Neuronal stem cell (in vitro differentiated cells): ENCODE measurements at regions not wholly inside any gene's neighbourhood (a gene's known extent, or its start where the extent isn't known, plus 50 kb on each side); places are given as distances from the start of the nearest gene placed in this dataset.

Experiments
- DNase-seq: peaks from one replicate; pipeline ENCODE4 v3.0.0-alpha.2; 2013; ENCODE audit warnings: low spot score
- H2AFZ ChIP-seq: one replicate; pipeline ENCODE4 v1.6.1; 2013; ENCODE audit warnings: mild to moderate bottlenecking, low read length, inconsistent platforms
- H2AK5ac ChIP-seq: 2 replicates; pipeline ENCODE4 v1.6.1; 2013; ENCODE audit warnings: low read depth, mild to moderate bottlenecking, inconsistent platforms, low read length, moderate library complexity, mixed read lengths
- H2BK120ac ChIP-seq: 2 replicates; pipeline ENCODE4 v1.6.1; 2013; ENCODE audit warnings: low read depth, mild to moderate bottlenecking, inconsistent platforms, low read length, moderate library complexity, mixed read lengths
- H2BK12ac ChIP-seq: one replicate; pipeline ENCODE4 v1.6.1; 2013; ENCODE audit warnings: low read length, inconsistent platforms
- H2BK15ac ChIP-seq: 2 replicates; pipeline ENCODE4 v1.6.1; 2013; ENCODE audit warnings: mild to moderate bottlenecking, low read length, inconsistent platforms, mixed read lengths
- H2BK5ac ChIP-seq: one replicate; pipeline ENCODE4 v1.6.1; 2013; ENCODE audit warnings: inconsistent platforms, mild to moderate bottlenecking, low read length, moderate library complexity
- H3K14ac ChIP-seq: one replicate; pipeline ENCODE4 v1.6.1; 2013; ENCODE audit warnings: low read length, inconsistent platforms
- H3K18ac ChIP-seq: 2 replicates; pipeline ENCODE4 v1.6.1; 2013; ENCODE audit warnings: low read length, inconsistent platforms
- H3K23ac ChIP-seq: 2 replicates; pipeline ENCODE4 v1.6.1; 2013; ENCODE audit warnings: low read depth, mild to moderate bottlenecking, mixed read lengths, low read length, inconsistent platforms; ENCODE audit not compliant: poor library complexity
- H3K27ac ChIP-seq: replicated peaks from 3 replicates; pipeline ENCODE4 v1.5.1; 2013; ENCODE audit warnings: low read length, inconsistent platforms
- H3K27me3 ChIP-seq, 3 experiments: 2 replicates each; pipeline ENCODE4 v1.6.1; 2013; ENCODE audit warnings: low read length in 3 of 3, mild to moderate bottlenecking in 2 of 3, inconsistent platforms in 1 of 3, low read depth in 1 of 3, mixed read lengths in 1 of 3, moderate library complexity in 1 of 3; ENCODE audit not compliant: control insufficient read depth in 3 of 3, insufficient read depth in 3 of 3
- H3K36me3 ChIP-seq, 2 donors: replicated peaks in 1 of 2; 2 replicates each; pipeline ENCODE4 v1.6.1; 2013; ENCODE audit warnings: low read length in 2 of 2; ENCODE audit not compliant: control insufficient read depth in 2 of 2, insufficient read depth in 2 of 2
- H3K4ac ChIP-seq: 2 replicates; pipeline ENCODE4 v1.6.1; 2013; ENCODE audit warnings: inconsistent platforms, mild to moderate bottlenecking, low read length, moderate library complexity
- H3K4me1 ChIP-seq, 2 donors: 1 replicate in 1 of 2; 2 replicates in 1 of 2; pipeline ENCODE4 v1.6.1; 2013; ENCODE audit warnings: low read length in 2 of 2, low read depth in 1 of 2; ENCODE audit not compliant: control insufficient read depth in 2 of 2, insufficient read depth in 1 of 2
- H3K4me2 ChIP-seq: one replicate; pipeline ENCODE4 v1.6.1; 2013; ENCODE audit warnings: mild to moderate bottlenecking, low read length, inconsistent platforms; ENCODE audit not compliant: insufficient read depth, poor library complexity, severe bottlenecking
- H3K4me3 ChIP-seq, 2 donors: 2 replicates each; pipeline ENCODE4 v1.5.1; 2013; ENCODE audit warnings: low read length in 2 of 2, mild to moderate bottlenecking in 2 of 2, inconsistent platforms in 1 of 2, moderate library complexity in 1 of 2
- H3K79me1 ChIP-seq: one replicate; pipeline ENCODE4 v1.6.1; 2013; ENCODE audit warnings: low read depth, mild to moderate bottlenecking, inconsistent platforms, low read length, moderate library complexity
- H3K9ac ChIP-seq: one replicate; pipeline ENCODE4 v1.6.1; 2013; ENCODE audit warnings: mild to moderate bottlenecking, low read depth, low read length, inconsistent platforms; ENCODE audit not compliant: poor library complexity
- H3K9me3 ChIP-seq, 2 donors: replicated peaks in 1 of 2; 2 replicates each; pipeline versions ENCODE3 to v1.6.1; 2013; ENCODE audit warnings: low read length in 2 of 2, mild to moderate bottlenecking in 2 of 2, inconsistent platforms in 1 of 2, low read depth in 1 of 2, mixed read lengths in 1 of 2, moderate library complexity in 1 of 2; ENCODE audit not compliant: control insufficient read depth in 2 of 2, insufficient read depth in 1 of 2
- H4K8ac ChIP-seq: one replicate; pipeline ENCODE4 v1.6.1; 2013; ENCODE audit warnings: low read depth, mild to moderate bottlenecking, inconsistent platforms, low read length, moderate library complexity
- H4K91ac ChIP-seq: one replicate; pipeline ENCODE4 v1.6.1; 2013; ENCODE audit warnings: low read length, low read depth, mild to moderate bottlenecking, inconsistent platforms; ENCODE audit not compliant: poor library complexity
- WGBS, 2 donors: extraction: QIAGEN DNeasy Blood & Tissue Kit; methylation state at CpG; one replicate each; pipeline ENCODE4 v1.1.7; 2013; ENCODE audit warnings: missing lambda C conversion rate in 2 of 2, mixed read lengths in 1 of 2; ENCODE audit not compliant: insufficient read length in 2 of 2, insufficient replicate concordance in 1 of 2; ENCODE audit errors: extremely low coverage in 2 of 2; 5-methylcytosine and 5-hydroxymethylcytosine counted together

DNA sequence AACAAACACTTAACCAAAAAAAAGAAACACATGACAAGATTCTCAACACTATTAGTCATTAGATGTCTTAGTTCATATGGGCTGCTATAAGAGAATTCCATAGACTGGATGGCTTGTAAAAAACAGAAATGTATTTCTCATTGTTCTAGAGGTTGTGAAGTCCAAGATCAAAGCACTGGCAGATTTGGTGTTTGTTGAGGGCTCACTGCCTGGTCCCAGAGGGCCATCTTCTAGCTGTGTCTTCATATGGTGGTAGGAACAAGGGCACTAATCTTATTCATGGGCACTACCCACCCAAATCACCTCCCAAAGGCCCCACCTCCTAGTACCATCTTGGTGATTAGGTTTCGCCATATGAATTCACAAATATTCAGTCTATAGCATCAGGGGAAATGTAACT is 162.5 kb upstream of the SDK2 start:
- Histone ChIP-seq H4K91ac (no peak overlapping the region), H3K9me3 (peaks cover 0 to 3% of the 10 kb centered on the region in 2 donors), H2AFZ (no peak overlapping the region), H3K9ac (no peak overlapping the region), H3K4ac (no peak overlapping the region), H2BK5ac (no peak overlapping the region), H3K27ac (no peak overlapping the region), H3K18ac (no peak overlapping the region), H3K4me1 (peaks cover 0 to 8% of the 10 kb centered on the region in 2 donors), H3K27me3 (no peaks in the 10 kb centered on the region), H3K79me1 (no peaks in the 10 kb centered on the region), H2BK120ac (no peak overlapping the region), H3K4me2 (no peak overlapping the region), H3K23ac (no peak overlapping the region), H2AK5ac (no peak overlapping the region), H3K14ac (no peak overlapping the region), H3K4me3 (no peak overlapping the region), H3K36me3 (no peaks in the 10 kb centered on the region), H2BK15ac (no peak overlapping the region), H2BK12ac (no peak overlapping the region), H4K8ac (no peak overlapping the region)
- no peak for DNase-seq
- WGBS, 2 donors: no CpG with 5 or more reads among the region's 1 CpG

DNA sequence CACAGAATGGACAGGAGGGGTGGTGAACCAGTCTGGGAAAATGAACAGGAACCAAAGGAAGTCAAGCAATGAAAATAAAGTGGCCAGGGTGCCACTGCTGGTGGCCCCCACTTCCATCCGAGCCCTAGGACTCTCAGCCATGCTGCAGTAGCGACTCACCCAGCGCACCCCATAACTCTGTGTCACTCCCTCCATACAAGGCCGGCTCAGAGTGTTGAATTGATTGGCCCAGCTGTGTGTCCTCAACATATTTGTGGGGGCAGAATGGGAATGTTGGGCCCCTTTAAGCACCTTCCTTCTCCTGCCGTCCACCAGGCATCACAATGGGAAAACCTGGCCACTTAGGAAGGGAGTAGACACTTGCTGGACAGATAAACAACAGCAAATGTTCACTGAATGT is 169.0 kb upstream of the SDK2 start:
- H3K9ac ChIP-seq: no peak overlapping the region
- H2BK15ac ChIP-seq: no peak overlapping the region
- no peak overlapping the region for H3K4me3 ChIP-seq
- no peak overlapping the region for H3K23ac ChIP-seq
- no peak overlapping the region for H4K91ac ChIP-seq
- H3K36me3 ChIP-seq: no peaks in the 10 kb centered on the region
- no peak overlapping the region for H3K4ac ChIP-seq
- H2BK12ac ChIP-seq: no peak overlapping the region
- H4K8ac ChIP-seq: no peak overlapping the region
- H3K4me2 ChIP-seq: no peak overlapping the region
- no peak overlapping the region for H2AK5ac ChIP-seq
- peaks cover 0 to 3% of the 10 kb centered on the region in 2 donors for H3K9me3 ChIP-seq
- H3K4me1 ChIP-seq: no peaks in the 10 kb centered on the region
- no peak overlapping the region for H2BK120ac ChIP-seq
- H2BK5ac ChIP-seq: no peak overlapping the region
- no CpG with 5 or more reads among the region's 5 CpGs for WGBS, 2 donors
- H3K79me1 ChIP-seq: no peaks in the 10 kb centered on the region
- H3K27ac ChIP-seq: no peak overlapping the region
- H3K18ac ChIP-seq: no peak overlapping the region
- no peak for DNase-seq
- no peak overlapping the region for H3K14ac ChIP-seq
- peaks cover 0 to 7% (median 0%) of the 10 kb centered on the region in 3 experiments for H3K27me3 ChIP-seq
- H2AFZ ChIP-seq: no peak overlapping the region

DNA sequence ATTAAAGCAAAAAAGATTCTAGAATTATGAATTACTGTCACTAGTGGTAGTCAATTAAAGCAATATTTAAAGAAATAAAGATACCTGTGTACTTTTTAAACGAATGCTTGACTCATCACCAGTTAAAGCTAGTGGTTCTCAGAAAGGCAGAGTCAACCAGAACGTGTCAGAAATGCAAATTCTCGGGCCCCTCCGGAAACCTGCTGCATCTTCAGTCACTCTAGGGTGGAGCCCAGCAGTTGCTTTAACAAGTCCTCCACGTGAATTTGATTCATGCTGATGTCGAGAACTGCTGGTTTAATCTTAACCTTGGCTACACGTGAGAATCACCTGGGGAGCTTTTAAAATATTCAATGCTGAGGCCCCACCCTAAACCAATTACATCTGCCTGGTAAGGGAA is 169.8 kb upstream of the SDK2 start:
- H2BK5ac ChIP-seq: no peak overlapping the region
- H3K14ac ChIP-seq: no peak overlapping the region
- WGBS, 2 donors: no CpG with 5 or more reads among the region's 7 CpGs
- H3K4me3 ChIP-seq: no peak overlapping the region
- peaks cover 0 to 7% (median 0%) of the 10 kb centered on the region in 3 experiments for H3K27me3 ChIP-seq
- H3K36me3 ChIP-seq: no peaks in the 10 kb centered on the region
- H2AFZ ChIP-seq: no peak overlapping the region
- no peak overlapping the region for H2BK120ac ChIP-seq
- H3K18ac ChIP-seq: no peak overlapping the region
- H3K4ac ChIP-seq: no peak overlapping the region
- H4K8ac ChIP-seq: no peak overlapping the region
- H2BK15ac ChIP-seq: no peak overlapping the region
- no peaks in the 10 kb centered on the region for H3K79me1 ChIP-seq
- H2AK5ac ChIP-seq: no peak overlapping the region
- H3K23ac ChIP-seq: no peak overlapping the region
- H3K9ac ChIP-seq: no peak overlapping the region
- DNase-seq: no peak
- peaks cover 2 to 3% of the 10 kb centered on the region in 2 donors for H3K9me3 ChIP-seq
- H3K27ac ChIP-seq: no peak overlapping the region
- H4K91ac ChIP-seq: no peak overlapping the region
- no peak overlapping the region for H3K4me2 ChIP-seq
- H3K4me1 ChIP-seq: no peaks in the 10 kb centered on the region
- no peak overlapping the region for H2BK12ac ChIP-seq

DNA sequence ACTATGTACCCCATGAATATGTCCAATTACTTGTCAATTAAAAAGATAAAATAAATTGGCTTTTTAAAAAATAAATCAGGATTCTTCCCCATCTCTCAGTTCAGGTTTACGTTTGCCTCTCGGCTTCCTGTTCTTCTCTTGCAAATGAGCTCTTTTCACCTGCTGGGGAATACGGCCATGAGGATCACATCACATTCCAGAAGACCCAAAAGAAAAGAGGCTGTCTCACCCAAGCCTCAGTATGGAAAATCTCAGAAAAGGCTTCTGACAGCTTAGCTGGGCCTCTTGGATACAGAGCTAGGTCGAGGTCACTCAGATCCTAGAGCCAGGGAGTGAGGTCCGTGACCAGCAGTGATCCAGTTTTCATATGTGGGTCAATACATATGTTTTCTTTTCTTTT is 171.2 kb upstream of the SDK2 start:
- Histone ChIP-seq H2AFZ (no peak overlapping the region), H3K9me3 (peaks cover 5 to 7% of the 10 kb centered on the region in 2 donors)

More for the DNA sequence above, 171.2 kb upstream of the SDK2 start:
- H3K4ac ChIP-seq: no peak overlapping the region
- H2BK120ac ChIP-seq: no peak overlapping the region
- no peak overlapping the region for H4K8ac ChIP-seq
- H3K27me3 ChIP-seq: peaks cover 0 to 7% (median 0%) of the 10 kb centered on the region in 3 experiments
- no peak overlapping the region for H3K4me2 ChIP-seq
- no peak overlapping the region for H3K9ac ChIP-seq
- H2AK5ac ChIP-seq: no peak overlapping the region
- no peaks in the 10 kb centered on the region for H3K4me1 ChIP-seq
- no peak overlapping the region for H3K18ac ChIP-seq
- no peak overlapping the region for H2BK12ac ChIP-seq
- no peaks in the 10 kb centered on the region for H3K36me3 ChIP-seq
- DNase-seq: no peak
- no peak overlapping the region for H3K27ac ChIP-seq
- H3K79me1 ChIP-seq: no peaks in the 10 kb centered on the region
- WGBS, 2 donors: no CpG with 5 or more reads among the region's 5 CpGs
- no peak overlapping the region for H2BK15ac ChIP-seq
- H3K14ac ChIP-seq: no peak overlapping the region
- H4K91ac ChIP-seq: no peak overlapping the region
- H3K23ac ChIP-seq: no peak overlapping the region
- H3K4me3 ChIP-seq: no peak overlapping the region
- no peak overlapping the region for H2BK5ac ChIP-seq
